ENCODE measurements at regions not wholly inside any gene's neighbourhood (a gene's known extent, or its start where the extent isn't known, plus 50 kb on each side); places are given as distances from the start of the nearest gene placed in this dataset.

- TF ChIP-seq CTCF (IDR thresholded peaks at IDR 0.05): no peak
- TF ChIP-seq POLR2A (IDR thresholded peaks at IDR 0.05): no peak
These were observed 274.0 kb upstream of the ADAMTS5 start for GRCh38 chr21:27240839-27241238.
